ENCODE measurements at regions not wholly inside any gene's neighbourhood (a gene's known extent, or its start where the extent isn't known, plus 50 kb on each side); places are given as distances from the start of the nearest gene placed in this dataset.

GRCh38 chr13:74576420-74576819 lies 442.2 kb upstream of the KLF12 start:
- no peak for TF ChIP-seq CTCF (IDR thresholded peaks at IDR 0.05; ENCODE audit: insufficient read depth, low read length, poor library complexity, severe bottlenecking)
- no peak for TF ChIP-seq EZH2phosphoT487 (conservative IDR thresholded peaks at IDR 0.05; ENCODE audit: low read length)

Measured in SU-DHL-6 (cell line).